Body of pancreas (tissue), 4 donors: ENCODE measurements at regions not wholly inside any gene's neighbourhood (a gene's known extent, or its start where the extent isn't known, plus 50 kb on each side); places are given as distances from the start of the nearest gene placed in this dataset.

Experiments
- POLR2A ChIP-seq, 3 donors: fragments of 450-650 bp; IDR thresholded peaks; one replicate each; pipeline ENCODE4 v1.6.1; 2016; ENCODE audit warnings: antibody characterized with exemption in 3 of 3, mild to moderate bottlenecking in 2 of 3
- TF ChIP-seq, protein P1 (sequence below), 7 experiments: fragments of 450-650 bp in 4 of 7; fragments of 200-600 bp in 3 of 7; sonication (generic) in 3 of 7; IDR thresholded peaks; one replicate each; pipeline ENCODE4 v1.5.1; 2016 to 2019; ENCODE audit warnings: antibody characterized with exemption in 7 of 7

GRCh38 chr12:58465418-58465817, 454.9 kb downstream of the LRIG3 start:
- TF ChIP-seq, protein P1, sequence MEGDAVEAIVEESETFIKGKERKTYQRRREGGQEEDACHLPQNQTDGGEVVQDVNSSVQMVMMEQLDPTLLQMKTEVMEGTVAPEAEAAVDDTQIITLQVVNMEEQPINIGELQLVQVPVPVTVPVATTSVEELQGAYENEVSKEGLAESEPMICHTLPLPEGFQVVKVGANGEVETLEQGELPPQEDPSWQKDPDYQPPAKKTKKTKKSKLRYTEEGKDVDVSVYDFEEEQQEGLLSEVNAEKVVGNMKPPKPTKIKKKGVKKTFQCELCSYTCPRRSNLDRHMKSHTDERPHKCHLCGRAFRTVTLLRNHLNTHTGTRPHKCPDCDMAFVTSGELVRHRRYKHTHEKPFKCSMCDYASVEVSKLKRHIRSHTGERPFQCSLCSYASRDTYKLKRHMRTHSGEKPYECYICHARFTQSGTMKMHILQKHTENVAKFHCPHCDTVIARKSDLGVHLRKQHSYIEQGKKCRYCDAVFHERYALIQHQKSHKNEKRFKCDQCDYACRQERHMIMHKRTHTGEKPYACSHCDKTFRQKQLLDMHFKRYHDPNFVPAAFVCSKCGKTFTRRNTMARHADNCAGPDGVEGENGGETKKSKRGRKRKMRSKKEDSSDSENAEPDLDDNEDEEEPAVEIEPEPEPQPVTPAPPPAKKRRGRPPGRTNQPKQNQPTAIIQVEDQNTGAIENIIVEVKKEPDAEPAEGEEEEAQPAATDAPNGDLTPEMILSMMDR (IDR thresholded peaks at IDR 0.05), result no peak
- TF ChIP-seq POLR2A (IDR thresholded peaks at IDR 0.05), result no peak
